DMS153 (cell line): ENCODE measurements at regions not wholly inside any gene's neighbourhood (a gene's known extent, or its start where the extent isn't known, plus 50 kb on each side); places are given as distances from the start of the nearest gene placed in this dataset.
"Not testable (repeated sequence)": the region's sequence is repeated elsewhere in the genome, so short reads cannot be mapped to it uniquely, and the experiment has no call there.

Experiments
- DNase-seq: peaks from one replicate; lab custom pipeline; 2025; lab: John Stamatoyannopoulos, UW

GRCh38 chr9:108400297-108400696, 455.5 kb downstream of the ACTL7B start:
- no peak for DNase-seq

- no peak for DNase-seq
These were observed 455.9 kb downstream of the ACTL7B start for GRCh38 chr9:108399851-108400250.

GRCh38 chr9:108397286-108397685, 458.5 kb downstream of the ACTL7B start:
- no peak for DNase-seq

DNA sequence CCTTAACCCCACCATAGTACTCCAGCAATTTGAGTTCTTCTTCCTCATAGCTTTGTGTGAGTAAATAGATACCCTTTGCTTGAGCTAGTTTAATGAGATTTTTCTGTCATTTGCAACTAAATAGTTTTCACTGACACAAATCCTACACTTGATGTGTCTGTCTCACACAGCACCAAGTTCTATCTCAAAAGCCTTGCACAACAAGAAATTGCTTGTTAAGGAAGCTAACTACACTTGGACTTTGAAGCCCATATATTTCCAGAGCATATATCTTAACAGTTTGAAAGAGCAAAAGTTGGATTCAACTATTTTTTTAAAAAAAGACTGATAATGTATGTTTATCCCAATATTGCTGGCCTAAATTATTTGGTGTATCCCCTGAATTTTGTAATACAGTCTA, 459.2 kb downstream of the ACTL7B start:
- no peak for DNase-seq

- no peak for DNase-seq
These were observed 459.6 kb downstream of the ACTL7B start for GRCh38 chr9:108396193-108396592.

DNA sequence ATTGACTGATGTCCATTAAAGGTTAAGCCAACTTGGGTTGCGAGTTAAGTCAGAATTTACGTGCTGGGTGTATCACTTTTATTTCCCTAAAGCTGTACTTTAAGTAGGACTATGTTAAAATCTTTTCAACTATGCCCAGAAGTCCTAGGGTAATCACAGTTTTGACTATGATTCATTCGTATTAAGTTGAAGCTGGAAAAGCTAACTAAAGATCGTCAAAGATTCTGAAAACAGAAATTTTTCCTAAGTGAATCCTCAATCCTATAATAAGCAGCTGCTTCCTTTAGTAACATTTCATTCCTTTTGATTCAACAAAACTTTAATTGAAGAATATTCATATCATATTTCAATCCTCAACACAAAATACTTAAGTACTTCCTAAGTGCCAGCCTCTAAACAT, 460.4 kb downstream of the ACTL7B start:
- no peak for DNase-seq

DNA sequence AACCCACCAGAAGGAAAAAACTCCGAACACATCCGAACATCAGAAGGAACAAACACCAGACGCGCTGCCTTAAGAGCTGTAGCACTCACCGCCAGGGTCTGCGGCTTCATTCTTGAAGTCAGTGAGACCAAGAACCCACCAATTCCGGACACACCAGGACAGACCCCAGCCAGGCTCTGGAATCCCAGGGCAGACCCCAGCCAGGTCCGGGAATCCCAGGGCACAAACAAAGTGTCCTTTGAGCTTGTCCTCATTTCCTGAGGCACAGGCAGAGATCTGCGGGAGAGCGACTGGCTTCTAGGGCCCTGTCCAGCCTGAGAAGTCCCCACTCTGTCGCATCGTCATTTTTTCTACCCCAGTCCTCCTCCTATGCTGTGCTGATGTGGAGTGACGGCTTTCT, 461.1 kb downstream of the ACTL7B start:
- no peak for DNase-seq

DNA sequence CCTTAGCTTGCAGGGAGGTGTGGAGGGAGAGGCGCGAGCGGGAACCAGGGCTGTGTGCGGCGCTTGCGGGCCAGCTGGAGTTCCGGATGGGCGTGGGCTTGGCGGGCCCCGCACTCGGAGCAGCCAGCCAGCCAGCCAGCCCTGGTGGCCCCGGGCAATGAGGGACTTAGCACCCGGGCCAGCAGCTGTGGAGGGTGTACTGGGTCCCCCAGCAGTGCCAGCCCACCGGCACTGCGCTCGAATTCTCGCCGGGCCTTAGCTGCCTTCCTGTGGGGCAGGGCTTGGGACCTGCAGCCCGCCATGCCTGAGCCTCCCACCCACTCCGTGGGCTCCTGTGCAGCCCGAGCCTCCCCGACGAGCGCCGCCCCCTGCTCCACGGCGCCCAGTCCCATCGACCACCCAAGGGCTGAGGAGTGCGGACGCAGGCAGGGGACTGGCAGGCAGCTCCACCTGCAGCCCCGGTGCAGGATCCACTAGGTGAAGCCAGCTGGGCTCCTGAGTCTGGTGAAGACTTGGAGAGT, 462.2 kb downstream of the ACTL7B start:
- not testable (repeated sequence) for DNase-seq

DNA sequence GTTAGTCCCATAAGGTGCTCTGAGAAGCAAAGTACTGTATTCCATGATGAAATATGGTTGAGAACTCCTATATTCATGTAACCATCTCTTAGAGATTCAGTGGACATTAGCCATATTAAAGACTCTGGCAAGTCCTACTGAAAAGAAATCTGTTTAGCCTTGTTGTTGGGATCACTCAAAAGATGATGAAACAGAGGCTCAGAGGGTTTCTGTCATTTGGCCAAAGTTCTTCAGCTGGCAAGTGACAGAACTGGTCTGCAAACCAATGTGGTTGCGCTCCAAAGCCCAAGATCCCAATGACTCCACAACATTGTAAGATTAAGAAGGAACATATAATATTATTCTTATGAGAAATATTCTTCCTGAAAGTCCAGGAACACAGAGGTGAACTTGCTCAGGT, 462.9 kb downstream of the ACTL7B start:
- no peak for DNase-seq

DNA sequence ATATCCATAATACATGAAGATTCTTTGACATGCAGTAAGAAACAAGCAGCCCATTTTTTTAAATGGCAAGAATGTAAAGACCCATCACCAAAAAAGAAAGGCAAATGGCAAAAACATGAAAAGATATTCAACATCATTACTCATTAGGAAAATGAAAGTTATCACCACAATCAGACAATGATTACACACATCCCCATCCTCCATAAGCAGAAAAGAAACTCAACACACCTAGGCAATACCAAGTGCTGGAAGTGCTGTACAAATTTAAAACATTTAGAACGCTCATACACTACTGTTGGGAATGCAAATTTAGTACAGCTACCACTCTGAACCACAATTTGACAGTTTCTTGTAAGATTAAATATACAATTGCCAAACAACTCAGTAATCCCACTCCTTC, 466.7 kb downstream of the ACTL7B start:
- DNase-seq = no peak

- no peak for DNase-seq
These were observed 468.9 kb downstream of the ACTL7B start for GRCh38 chr9:108386859-108387384.

DNA sequence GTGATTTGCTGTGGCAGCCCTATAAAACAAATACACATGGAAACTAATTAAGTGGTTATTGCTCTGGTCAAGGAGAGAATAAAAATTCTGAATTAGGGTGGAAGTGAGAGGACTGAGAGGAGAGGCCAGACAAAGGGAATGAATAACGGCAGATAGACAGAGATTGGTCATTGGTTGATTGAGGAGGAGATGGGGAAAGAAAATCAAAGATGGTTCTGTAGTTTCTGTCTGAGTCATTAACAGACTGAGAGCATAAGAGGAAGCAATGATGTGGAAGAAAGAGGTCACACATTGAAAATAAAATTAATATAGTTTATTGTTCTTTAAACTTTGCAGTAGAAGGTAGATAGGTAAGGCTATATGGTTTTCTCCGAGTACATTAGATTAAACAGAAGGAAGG, 469.8 kb downstream of the ACTL7B start:
- no peak for DNase-seq

DNA sequence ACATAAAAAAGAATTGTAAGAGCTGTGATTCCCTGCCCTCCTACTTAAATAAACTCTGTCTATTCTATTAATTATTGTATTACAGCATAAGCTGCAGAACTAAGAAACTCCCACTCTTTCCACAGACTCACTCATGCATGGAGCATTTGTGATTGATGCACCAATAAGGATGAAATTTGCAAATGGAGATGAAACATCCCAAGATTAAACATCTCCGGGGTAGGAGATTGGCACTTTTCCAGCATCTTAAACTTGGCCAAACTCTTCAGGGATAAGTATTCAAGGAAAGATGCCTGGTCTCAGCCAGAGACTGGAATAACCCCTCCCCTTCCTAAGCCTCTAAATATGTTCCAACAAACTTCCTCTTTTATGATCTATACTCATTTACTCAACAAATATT, 472.0 kb downstream of the ACTL7B start:
- DNase-seq = no peak

DNA sequence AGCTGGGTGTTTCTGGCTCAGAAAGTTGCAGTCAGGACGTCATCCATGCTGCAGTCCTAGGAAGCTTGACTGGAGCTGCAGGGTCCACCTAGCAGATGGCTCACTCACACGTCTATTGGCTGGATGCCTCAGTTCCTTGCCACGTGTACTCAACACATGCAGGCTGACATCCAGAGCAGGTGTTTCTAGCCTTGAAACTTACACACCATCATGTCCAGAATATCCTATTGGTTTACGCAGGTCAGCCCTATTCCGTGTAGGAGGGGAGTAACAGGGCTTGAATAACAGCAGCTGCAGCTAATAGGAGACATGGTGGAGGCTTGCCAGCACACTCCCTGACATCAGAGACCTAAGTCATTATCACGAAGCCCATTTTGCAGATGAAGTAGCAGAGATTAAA, 473.5 kb downstream of the ACTL7B start:
- peak; percentile 45 for DNase-seq

- no peak for DNase-seq
These were observed 477.9 kb downstream of the ACTL7B start for GRCh38 chr9:108377881-108378280.

DNA sequence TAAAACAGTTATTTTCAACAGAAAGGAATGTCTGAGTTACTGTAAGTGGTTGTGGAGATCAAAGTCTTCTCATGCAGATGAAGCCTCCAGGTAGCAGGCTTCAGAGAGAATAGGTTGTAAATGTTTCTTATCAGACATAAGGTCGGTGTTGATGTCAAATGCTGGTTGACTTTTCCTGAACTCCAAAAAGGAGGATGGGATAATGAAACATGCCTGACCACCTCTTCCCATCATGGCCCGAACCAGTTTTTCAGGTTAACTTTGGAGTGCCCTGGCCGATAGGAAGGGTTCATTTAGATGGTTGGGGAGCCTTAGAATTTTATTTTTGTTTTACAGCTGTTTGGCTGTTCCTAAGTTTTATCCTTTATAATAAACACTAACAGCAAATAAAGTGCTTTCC, 478.4 kb downstream of the ACTL7B start:
- DNase-seq = no peak

GRCh38 chr9:108376140-108376539, 479.6 kb downstream of the ACTL7B start:
- no peak for DNase-seq

- no peak for DNase-seq
These were observed 481.2 kb downstream of the ACTL7B start for GRCh38 chr9:108374626-108375025.

DNA sequence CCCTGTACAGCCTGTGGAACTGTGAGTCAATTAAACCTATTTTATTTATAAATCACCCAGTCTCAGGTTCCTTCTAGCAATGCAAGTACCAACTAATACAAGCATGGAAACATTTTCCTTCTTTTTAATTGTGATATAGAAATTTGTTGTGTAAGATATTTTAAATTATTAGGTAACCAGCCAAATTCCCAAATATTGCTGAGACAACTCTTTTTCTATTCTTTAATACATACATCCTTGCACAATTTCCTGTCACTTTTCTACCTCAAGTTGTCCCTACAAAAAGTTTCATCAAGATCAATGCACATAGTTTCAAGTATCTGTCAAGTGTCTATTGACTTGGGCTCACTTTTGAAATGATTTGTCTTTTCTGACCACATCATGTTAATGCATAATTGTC, 488.6 kb downstream of the ACTL7B start:
- no peak for DNase-seq

DNA sequence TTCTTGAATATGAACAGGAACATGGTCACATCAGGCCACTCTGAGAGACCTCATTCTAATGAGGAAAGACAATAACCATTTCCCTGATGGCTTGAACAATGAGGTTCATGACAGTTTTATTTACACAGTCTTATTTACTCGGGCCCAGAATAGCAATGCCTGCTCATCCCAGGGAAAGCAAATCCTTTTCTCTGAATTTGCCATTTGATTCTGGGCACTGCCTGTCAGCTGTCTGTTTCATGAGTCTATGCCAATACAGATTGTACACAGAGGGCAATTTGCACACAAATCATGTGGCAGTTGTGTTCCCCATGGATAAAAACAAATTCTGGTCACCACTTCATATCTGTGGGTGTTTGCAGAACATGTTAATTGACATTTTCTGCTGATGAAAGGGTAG, 492.5 kb downstream of the ACTL7B start:
- peak; percentile 94 for DNase-seq

GRCh38 chr9:108360304-108360703, 495.5 kb downstream of the ACTL7B start:
- no peak for DNase-seq

DNA sequence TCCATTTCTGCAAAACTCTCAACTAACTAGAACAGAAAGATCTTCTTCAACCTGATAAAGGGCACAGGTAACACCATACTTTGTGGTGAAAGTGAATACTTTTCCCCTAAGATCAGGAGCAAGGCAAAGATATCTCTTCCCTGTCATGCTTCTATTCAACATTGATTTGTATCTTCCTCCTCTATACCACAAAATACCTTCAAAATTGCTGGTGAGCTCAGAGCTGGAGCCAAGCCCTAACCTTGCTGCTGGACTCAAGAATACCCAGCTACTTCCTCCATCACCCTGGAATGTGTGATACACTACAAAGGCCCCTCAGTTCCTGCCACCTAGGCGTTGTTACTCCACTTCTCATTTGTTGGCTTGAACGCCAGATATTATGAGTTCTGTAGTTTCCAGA, 499.0 kb downstream of the ACTL7B start:
- no peak for DNase-seq

DNA sequence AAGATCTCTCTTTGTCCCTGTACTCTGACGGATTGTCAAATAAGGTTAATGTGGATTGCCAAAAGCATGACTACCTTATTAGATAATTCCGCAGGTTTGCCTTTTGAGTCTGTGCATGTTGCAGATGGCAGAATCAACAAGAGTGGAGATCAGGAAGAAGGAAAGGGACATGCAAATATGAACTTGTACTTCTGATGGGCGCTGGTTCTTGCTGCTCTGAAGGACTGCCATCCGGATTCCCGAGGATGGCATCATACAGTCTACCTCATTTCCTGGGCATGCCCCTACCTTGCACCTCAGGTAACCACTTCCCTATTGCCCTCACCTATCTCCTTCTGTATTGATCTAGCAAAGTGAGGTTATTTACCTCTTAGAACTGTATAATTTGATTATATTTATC, 504.2 kb downstream of the ACTL7B start:
- DNase-seq = no peak

DNA sequence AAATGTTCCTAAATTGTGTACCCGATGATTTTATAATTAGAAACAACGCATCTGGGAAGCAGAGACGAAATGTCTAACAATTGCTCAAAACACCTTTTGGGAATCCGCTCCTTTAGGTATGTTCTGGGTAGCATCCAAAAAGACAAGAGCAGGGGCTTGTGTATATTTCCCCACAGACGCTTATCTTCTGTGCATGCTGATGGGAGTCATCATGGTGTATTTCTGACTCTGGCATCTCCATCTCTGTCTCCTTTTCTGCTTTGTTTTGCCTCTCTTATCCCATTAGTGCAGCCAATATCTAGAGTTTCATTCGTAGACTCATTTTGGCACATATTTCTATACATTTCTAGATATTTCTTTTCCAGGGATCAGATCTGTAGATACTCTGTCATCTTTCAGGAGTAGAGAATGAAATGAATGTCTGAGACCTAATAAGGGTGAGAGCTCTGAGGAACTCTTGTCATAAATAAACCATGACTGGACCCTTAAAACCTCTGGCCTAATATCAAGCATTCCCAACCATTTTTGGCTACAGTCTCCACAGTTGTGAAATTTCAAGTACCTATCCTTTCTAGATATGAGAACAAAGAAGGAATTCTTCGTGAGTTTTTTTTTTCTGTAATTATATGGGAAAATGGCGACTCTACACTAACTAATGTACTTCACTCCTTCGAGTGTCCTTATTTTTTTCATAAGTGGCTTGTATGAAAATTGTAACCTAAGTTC, 508.2 kb downstream of the ACTL7B start:
- no peak for DNase-seq
